Neural cell (in vitro differentiated cells): ENCODE measurements at regions not wholly inside any gene's neighbourhood (a gene's known extent, or its start where the extent isn't known, plus 50 kb on each side); places are given as distances from the start of the nearest gene placed in this dataset.

ENCODE experiments used
- H2AFZ ChIP-seq: fragments of 200-600, 300-800 bp; sonication (generic), shearing (Covaris generic); 2 replicates; pipeline ENCODE4 v1.6.0; 2014; ENCODE audit warnings: low read depth, mild to moderate bottlenecking, antibody characterized with exemption, low read length, moderate library complexity
- H3F3A ChIP-seq: fragments of 200-600 bp; shearing (Covaris generic); 2 replicates; pipeline ENCODE4 v1.6.1; 2016; ENCODE audit warnings: mild to moderate bottlenecking, moderate library complexity, mixed read lengths, antibody characterized with exemption, low read length; ENCODE audit not compliant: insufficient read depth, poor library complexity, severe bottlenecking
- H3K27ac ChIP-seq: fragments of 200-600, 300-800 bp; sonication (generic), shearing (Covaris generic); 2 replicates; pipeline ENCODE4 v1.5.1; 2014; ENCODE audit warnings: mild to moderate bottlenecking, low read length, moderate library complexity
- H3K27me3 ChIP-seq: fragments of 300-800, 200-600 bp; sonication (generic), shearing (Covaris generic); 2 replicates; pipeline ENCODE4 v1.6.0; 2014; ENCODE audit warnings: mild to moderate bottlenecking, low read depth, low read length, moderate library complexity; ENCODE audit not compliant: insufficient read depth
- H3K36me3 ChIP-seq: fragments of 300-800, 200-600 bp; sonication (generic), shearing (Covaris generic); 2 replicates; pipeline ENCODE4 v1.5.1; 2014; ENCODE audit warnings: mild to moderate bottlenecking, antibody characterized with exemption, low read length, moderate library complexity; ENCODE audit not compliant: insufficient read depth
- H3K4me2 ChIP-seq: fragments of 300-800, 200-600 bp; sonication (generic), shearing (Covaris generic); 2 replicates; pipeline ENCODE4 v1.6.0; 2014; ENCODE audit warnings: mild to moderate bottlenecking, low read length
- H3K4me3 ChIP-seq: fragments of 300-800, 200-600 bp; sonication (generic), shearing (Covaris generic); 2 replicates; pipeline ENCODE4 v1.5.1; 2014; ENCODE audit warnings: mild to moderate bottlenecking, low read length, moderate library complexity
- H3K79me2 ChIP-seq: fragments of 200-600 bp; shearing (Covaris generic); replicated peaks from 2 replicates; pipeline ENCODE4 v1.6.0; 2014; ENCODE audit warnings: mild to moderate bottlenecking, low read length, moderate library complexity; ENCODE audit not compliant: insufficient read depth
- H3K9ac ChIP-seq: fragments of 300-800, 200-600 bp; sonication (generic), shearing (Covaris generic); 2 replicates; pipeline ENCODE4 v1.6.1; 2016; ENCODE audit warnings: mild to moderate bottlenecking, low read length, mixed read lengths
- H3K9me2 ChIP-seq: fragments of 200-600 bp; shearing (Covaris generic); 2 replicates; pipeline ENCODE4 v1.6.1; 2016; ENCODE audit warnings: mild to moderate bottlenecking, low read length, mixed read lengths; ENCODE audit not compliant: insufficient read depth
- H3K9me3 ChIP-seq: fragments of 200-600, 300-800 bp; sonication (generic), shearing (Covaris generic); 2 replicates; pipeline ENCODE4 v1.6.1; 2016; ENCODE audit warnings: mild to moderate bottlenecking, mixed run types, low read length, moderate library complexity, mixed read lengths
- H4K20me1 ChIP-seq: fragments of 200-600 bp; shearing (Covaris generic); 2 replicates; pipeline ENCODE4 v1.6.1; 2016; ENCODE audit warnings: mild to moderate bottlenecking, mixed run types; ENCODE audit not compliant: insufficient read depth
- EZH2 ChIP-seq: fragments of 200-600, 300-800 bp; shearing (Covaris generic), sonication (generic); IDR thresholded peaks from 2 replicates; pipeline ENCODE4 v1.6.1; 2014; ENCODE audit warnings: antibody characterized with exemption, low read length, borderline replicate concordance, mild to moderate bottlenecking; ENCODE audit not compliant: insufficient read depth, poor library complexity, severe bottlenecking
- MXI1 ChIP-seq: fragments of 450-650 bp; conservative IDR thresholded peaks from 2 replicates; pipeline ENCODE4 v1.6.1; 2014; ENCODE audit warnings: antibody characterized with exemption, mild to moderate bottlenecking; ENCODE audit not compliant: poor library complexity, severe bottlenecking
- POLR2AphosphoS5 ChIP-seq: IDR thresholded peaks from 2 replicates; pipeline ENCODE4 v1.6.1; 2012
- SMC3 ChIP-seq: fragments of 450-650 bp; conservative IDR thresholded peaks from 2 replicates; pipeline ENCODE4 v1.6.1; 2014; ENCODE audit warnings: antibody characterized with exemption, mild to moderate bottlenecking, moderate library complexity; ENCODE audit not compliant: poor library complexity
- TAF1 ChIP-seq: IDR thresholded peaks from 2 replicates; pipeline ENCODE4 v1.6.1; 2012; ENCODE audit warnings: low read depth
- TF ChIP-seq, protein P1 (sequence below): fragments of 450-650 bp; IDR thresholded peaks from 2 replicates; pipeline ENCODE4 v1.5.1; 2014; ENCODE audit warnings: antibody characterized with exemption, mild to moderate bottlenecking, moderate library complexity; ENCODE audit not compliant: poor library complexity, severe bottlenecking
- TF ChIP-seq, protein P2 (sequence below): IDR thresholded peaks from 2 replicates; pipeline ENCODE4 v1.6.1; 2012; ENCODE audit warnings: borderline replicate concordance

DNA sequence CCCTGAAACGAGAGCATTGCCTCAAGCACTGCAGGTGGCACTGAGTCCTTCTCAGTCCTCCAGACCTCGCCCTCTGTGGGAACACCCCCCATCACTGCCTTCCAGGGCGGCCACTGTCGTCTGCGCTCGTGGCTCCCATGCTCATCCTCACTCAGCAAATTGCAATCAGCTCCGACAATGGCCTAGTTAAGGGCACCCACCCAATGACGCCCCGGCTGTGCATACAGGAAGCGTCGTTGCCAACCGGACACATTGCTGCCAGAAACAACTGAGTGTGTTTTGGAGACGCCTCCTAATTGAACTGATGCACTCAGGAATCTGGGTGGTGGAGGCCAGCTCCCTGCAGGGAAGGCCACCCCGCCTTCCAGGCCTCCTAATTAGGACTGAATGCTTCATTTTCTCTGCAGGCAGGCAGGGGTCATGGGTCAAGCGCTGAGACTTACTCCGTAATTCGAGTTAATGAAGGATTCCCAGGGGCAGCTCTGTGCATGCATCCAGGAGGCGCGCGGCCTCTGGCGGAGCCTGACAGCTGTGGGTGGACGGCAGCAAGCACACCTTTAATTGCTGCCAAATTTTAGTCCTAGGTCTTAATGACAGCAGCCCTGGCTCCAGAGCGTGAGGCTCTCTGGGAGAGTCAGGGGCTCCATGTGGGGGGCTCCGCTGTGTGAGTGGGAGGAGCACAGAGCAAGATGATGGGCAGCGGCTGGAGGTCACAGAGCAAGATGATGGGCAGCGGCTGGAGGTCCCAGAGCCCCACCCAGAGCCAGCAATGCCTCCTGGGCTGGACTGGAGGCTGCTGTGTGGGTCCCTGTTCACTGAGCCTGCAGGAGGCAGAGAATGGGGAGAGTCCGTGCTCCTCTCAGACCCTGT lies 199.0 kb downstream of the BRD1 start:
- no peak for TF ChIP-seq MXI1
- H3F3A ChIP-seq = no peaks in the 10 kb centered on the region
- H3K36me3 ChIP-seq = no peaks in the 10 kb centered on the region
- H3K9me3 ChIP-seq = no peaks in the 10 kb centered on the region
- no peak overlapping the region for H3K27ac ChIP-seq
- no peaks in the 10 kb centered on the region for H3K27me3 ChIP-seq
- no peaks in the 10 kb centered on the region for H3K79me2 ChIP-seq
- H3K9ac ChIP-seq = no peak overlapping the region
- H3K4me2 ChIP-seq = no peak overlapping the region
- no peaks in the 10 kb centered on the region for H4K20me1 ChIP-seq
- no peaks in the 10 kb centered on the region for H3K9me2 ChIP-seq
- H2AFZ ChIP-seq = no peak overlapping the region
- no peak overlapping the region for H3K4me3 ChIP-seq

DNA sequence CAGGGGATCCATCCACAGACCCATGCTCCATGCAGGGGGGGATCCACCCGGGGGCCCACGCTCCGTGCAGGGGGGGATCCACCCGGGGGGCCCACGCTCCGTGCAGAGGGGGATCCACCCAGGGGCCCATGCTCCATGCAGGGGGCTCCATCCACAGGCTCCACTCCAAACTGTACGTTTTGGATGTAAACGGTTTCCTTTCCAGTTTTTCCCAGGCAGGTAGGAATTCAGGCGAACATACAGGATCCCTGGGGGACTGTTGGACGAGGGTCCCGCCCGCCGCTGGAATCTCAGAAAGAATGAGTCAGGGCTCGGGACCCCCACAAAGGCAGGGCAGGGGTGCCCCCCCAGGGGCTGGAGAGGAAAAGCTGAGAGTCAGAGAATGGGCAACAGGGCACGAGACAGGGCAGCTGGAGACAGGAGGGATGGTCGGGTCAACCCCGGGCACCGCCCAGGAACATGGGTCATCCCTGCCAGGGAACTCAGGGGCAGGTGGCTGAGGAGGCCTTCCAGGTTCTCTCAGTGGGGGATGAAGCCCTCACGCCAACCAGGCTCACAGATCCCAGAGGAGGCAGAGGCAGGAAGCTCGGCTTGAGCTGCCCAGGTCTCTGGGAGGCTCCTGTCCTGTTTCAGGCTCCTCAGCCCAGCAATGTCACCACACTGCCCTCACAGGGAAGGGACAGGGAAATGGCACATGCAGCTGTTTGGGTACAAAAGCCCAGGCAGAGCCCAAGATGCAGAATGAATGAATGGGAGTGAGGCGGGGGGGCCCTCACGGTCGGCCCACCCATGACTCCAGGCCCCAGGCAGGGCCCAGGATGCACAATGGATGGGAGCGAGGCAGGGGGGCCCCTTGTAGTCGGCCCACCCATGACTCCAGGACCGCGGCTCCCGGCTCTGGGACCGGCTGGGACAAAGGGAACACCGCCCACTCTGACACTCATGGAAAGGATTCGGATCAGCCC lies 200.2 kb downstream of the BRD1 start:
- TF ChIP-seq POLR2AphosphoS5 (no peak), TAF1 (no peak), MXI1 (no peak)
- TF ChIP-seq, protein P1, sequence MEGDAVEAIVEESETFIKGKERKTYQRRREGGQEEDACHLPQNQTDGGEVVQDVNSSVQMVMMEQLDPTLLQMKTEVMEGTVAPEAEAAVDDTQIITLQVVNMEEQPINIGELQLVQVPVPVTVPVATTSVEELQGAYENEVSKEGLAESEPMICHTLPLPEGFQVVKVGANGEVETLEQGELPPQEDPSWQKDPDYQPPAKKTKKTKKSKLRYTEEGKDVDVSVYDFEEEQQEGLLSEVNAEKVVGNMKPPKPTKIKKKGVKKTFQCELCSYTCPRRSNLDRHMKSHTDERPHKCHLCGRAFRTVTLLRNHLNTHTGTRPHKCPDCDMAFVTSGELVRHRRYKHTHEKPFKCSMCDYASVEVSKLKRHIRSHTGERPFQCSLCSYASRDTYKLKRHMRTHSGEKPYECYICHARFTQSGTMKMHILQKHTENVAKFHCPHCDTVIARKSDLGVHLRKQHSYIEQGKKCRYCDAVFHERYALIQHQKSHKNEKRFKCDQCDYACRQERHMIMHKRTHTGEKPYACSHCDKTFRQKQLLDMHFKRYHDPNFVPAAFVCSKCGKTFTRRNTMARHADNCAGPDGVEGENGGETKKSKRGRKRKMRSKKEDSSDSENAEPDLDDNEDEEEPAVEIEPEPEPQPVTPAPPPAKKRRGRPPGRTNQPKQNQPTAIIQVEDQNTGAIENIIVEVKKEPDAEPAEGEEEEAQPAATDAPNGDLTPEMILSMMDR = no peak
- no peaks in the 10 kb centered on the region for H3K27me3 ChIP-seq
- no peak overlapping the region for H3K9ac ChIP-seq
- no peak overlapping the region for H3K4me3 ChIP-seq
- H3K9me2 ChIP-seq = no peaks in the 10 kb centered on the region
- no peaks in the 10 kb centered on the region for H3K79me2 ChIP-seq
- no peak overlapping the region for H3K4me2 ChIP-seq
- no peaks in the 10 kb centered on the region for H3F3A ChIP-seq
- H3K9me3 ChIP-seq = no peaks in the 10 kb centered on the region
- no peak overlapping the region for H3K27ac ChIP-seq
- H4K20me1 ChIP-seq = no peaks in the 10 kb centered on the region
- no peak overlapping the region for H2AFZ ChIP-seq
- H3K36me3 ChIP-seq = no peaks in the 10 kb centered on the region

DNA sequence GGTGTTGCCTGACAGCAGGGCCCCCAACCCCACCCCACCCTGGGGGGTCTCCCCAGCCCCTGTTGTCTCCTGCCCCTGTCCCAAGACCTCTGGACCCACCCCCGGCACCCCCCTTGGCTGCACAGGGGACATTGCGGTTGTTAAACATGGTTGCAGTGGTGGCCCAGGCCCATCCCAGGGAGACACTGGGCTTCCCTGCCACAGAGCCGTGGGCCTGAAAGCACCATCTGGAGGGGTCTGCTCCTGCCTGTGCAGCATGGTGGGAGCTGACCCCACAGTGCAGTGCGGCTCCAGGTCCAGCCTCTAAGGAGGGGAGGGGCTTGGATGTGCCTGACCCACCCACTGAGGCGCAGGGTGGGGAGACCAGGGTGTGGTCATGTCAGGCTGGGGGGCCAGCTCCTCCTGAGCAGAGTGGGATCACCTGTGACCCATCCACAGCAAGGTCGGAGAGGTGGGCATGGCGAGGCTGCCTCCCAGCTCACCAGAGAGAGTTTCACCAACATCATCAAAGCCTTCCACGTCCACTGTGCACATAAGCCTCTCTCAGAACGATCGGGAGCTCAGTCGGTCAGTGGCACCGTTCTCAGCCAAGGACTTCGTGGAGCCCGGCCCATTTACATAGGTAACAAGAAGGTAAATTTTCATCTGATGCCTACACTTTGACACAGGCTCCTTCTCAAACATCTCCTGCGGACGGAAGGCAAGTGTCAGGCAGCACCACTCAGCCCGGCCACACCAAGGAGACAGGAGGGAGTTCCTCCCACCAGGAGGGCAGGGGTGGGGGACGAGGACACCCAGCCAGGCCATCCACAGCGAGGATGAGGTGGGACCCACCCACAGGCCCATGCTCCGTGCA lies 201.1 kb downstream of the BRD1 start:
- Histone ChIP-seq H3K9me3 (no peaks in the 10 kb centered on the region), H3K4me2 (no peak overlapping the region), H3K27ac (no peak overlapping the region), H3F3A (no peaks in the 10 kb centered on the region), H3K27me3 (no peaks in the 10 kb centered on the region), H3K36me3 (no peaks in the 10 kb centered on the region), H3K79me2 (no peaks in the 10 kb centered on the region), H3K9ac (no peak overlapping the region), H4K20me1 (no peaks in the 10 kb centered on the region), H3K9me2 (no peaks in the 10 kb centered on the region), H2AFZ (no peak overlapping the region), H3K4me3 (no peak overlapping the region)
- no peak for TF ChIP-seq EZH2
- TF ChIP-seq, protein P2, sequence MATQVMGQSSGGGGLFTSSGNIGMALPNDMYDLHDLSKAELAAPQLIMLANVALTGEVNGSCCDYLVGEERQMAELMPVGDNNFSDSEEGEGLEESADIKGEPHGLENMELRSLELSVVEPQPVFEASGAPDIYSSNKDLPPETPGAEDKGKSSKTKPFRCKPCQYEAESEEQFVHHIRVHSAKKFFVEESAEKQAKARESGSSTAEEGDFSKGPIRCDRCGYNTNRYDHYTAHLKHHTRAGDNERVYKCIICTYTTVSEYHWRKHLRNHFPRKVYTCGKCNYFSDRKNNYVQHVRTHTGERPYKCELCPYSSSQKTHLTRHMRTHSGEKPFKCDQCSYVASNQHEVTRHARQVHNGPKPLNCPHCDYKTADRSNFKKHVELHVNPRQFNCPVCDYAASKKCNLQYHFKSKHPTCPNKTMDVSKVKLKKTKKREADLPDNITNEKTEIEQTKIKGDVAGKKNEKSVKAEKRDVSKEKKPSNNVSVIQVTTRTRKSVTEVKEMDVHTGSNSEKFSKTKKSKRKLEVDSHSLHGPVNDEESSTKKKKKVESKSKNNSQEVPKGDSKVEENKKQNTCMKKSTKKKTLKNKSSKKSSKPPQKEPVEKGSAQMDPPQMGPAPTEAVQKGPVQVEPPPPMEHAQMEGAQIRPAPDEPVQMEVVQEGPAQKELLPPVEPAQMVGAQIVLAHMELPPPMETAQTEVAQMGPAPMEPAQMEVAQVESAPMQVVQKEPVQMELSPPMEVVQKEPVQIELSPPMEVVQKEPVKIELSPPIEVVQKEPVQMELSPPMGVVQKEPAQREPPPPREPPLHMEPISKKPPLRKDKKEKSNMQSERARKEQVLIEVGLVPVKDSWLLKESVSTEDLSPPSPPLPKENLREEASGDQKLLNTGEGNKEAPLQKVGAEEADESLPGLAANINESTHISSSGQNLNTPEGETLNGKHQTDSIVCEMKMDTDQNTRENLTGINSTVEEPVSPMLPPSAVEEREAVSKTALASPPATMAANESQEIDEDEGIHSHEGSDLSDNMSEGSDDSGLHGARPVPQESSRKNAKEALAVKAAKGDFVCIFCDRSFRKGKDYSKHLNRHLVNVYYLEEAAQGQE = no peak
- no peak for TF ChIP-seq TAF1
- TF ChIP-seq, protein P1 = no peak
- TF ChIP-seq SMC3 = no peak
- TF ChIP-seq MXI1 = no peak
